Testis (tissue), 2 donors: ENCODE measurements at regions not wholly inside any gene's neighbourhood (a gene's known extent, or its start where the extent isn't known, plus 50 kb on each side); places are given as distances from the start of the nearest gene placed in this dataset.

Experiments
- DNase-seq: peaks from one replicate; pipeline ENCODE4 v3.0.0-alpha.2; 2019
- H3K27ac ChIP-seq, 2 donors: fragments of 200-600 bp; sonication (generic); one replicate each; pipeline ENCODE4 v1.5.1; 2019
- H3K27me3 ChIP-seq: fragments of 200-600 bp; sonication (generic); one replicate; pipeline ENCODE4 v1.5.1; 2019
- H3K36me3 ChIP-seq: fragments of 200-600 bp; sonication (generic); one replicate; pipeline ENCODE4 v1.5.1; 2017; ENCODE audit warnings: low read depth; ENCODE audit errors: missing control alignments
- H3K4me1 ChIP-seq: fragments of 200-600 bp; sonication (generic); one replicate; pipeline ENCODE4 v1.5.1; 2019
- H3K4me3 ChIP-seq, 2 donors: fragments of 200-600 bp; sonication (generic); one replicate each; pipeline ENCODE4 v1.5.1; 2017 to 2019
- H3K9me3 ChIP-seq: fragments of 200-600 bp; sonication (generic); one replicate; pipeline ENCODE4 v1.5.1; 2017
- CTCF ChIP-seq, 3 experiments: fragments of 450-650 bp in 2 of 3; fragments of 200-600 bp in 1 of 3; sonication (generic) in 1 of 3; IDR thresholded peaks; one replicate each; pipeline ENCODE4 v1.5.1; 2016 to 2019; ENCODE audit warnings: antibody characterized with exemption in 3 of 3, mild to moderate bottlenecking in 2 of 3, moderate library complexity in 1 of 3
- POLR2A ChIP-seq: fragments of 450-650 bp; IDR thresholded peaks from one replicate; pipeline ENCODE4 v1.6.1; 2017; ENCODE audit warnings: antibody characterized with exemption, mild to moderate bottlenecking, moderate library complexity
- WGBS, 2 donors: methylation state at CpG; one replicate each; pipeline ENCODE4 v1.1.5; 2018; 5-methylcytosine and 5-hydroxymethylcytosine counted together
- intact Hi-C: fragments of 100-400 bp; cut with DNase I; formaldehyde crosslinking; loops from one replicate; pipeline ENCODE4 v1.15.1; 2023; ENCODE audit warnings: low total_unique reads

- Histone ChIP-seq H3K36me3 (no peaks in the 10 kb centered on the region), H3K9me3 (no peaks in the 10 kb centered on the region)
- DNase-seq: no peak
Observed at GRCh38 chr2:41101281-41101680, 649.4 kb upstream of the SLC8A1 start.

GRCh38 chr2:41109744-41110143, 657.9 kb upstream of the SLC8A1 start:
- DNase-seq: no peak
- H3K27me3 ChIP-seq: no peaks in the 10 kb centered on the region
- H3K4me3 ChIP-seq: no peak overlapping the region
- H3K27ac ChIP-seq: no peak overlapping the region
- 71 to 74% methylated on average over 4 of the region's 4 CpGs for WGBS, 2 donors
- H3K4me1 ChIP-seq: no peaks in the 10 kb centered on the region
- no peak for TF ChIP-seq POLR2A
- TF ChIP-seq CTCF (IDR thresholded peaks at IDR 0.05): no peak
- H3K36me3 ChIP-seq: no peaks in the 10 kb centered on the region
- no peaks in the 10 kb centered on the region for H3K9me3 ChIP-seq
- intact Hi-C loops: no loop called here

More at GRCh38 chr2:41101281-41101680, 649.4 kb upstream of the SLC8A1 start:
- Histone ChIP-seq H3K27ac (no peak overlapping the region), H3K4me3 (no peak overlapping the region), H3K4me1 (no peaks in the 10 kb centered on the region), H3K27me3 (no peaks in the 10 kb centered on the region)
- TF ChIP-seq CTCF (IDR thresholded peaks at IDR 0.05): no peak
- no peak for TF ChIP-seq POLR2A
- intact Hi-C loops: no loop called here
- WGBS, 2 donors: 50 to 100% methylated on average over 1 of the region's 1 CpG

- H3K4me3 ChIP-seq: no peak overlapping the region
- no peak overlapping the region for H3K27ac ChIP-seq
- H3K4me1 ChIP-seq: no peaks in the 10 kb centered on the region
- H3K27me3 ChIP-seq: no peaks in the 10 kb centered on the region
- WGBS, 2 donors: 80 to 84% methylated on average over 5 of the region's 5 CpGs
- TF ChIP-seq CTCF (IDR thresholded peaks at IDR 0.05) (no peak), POLR2A (no peak)
- H3K9me3 ChIP-seq: no peaks in the 10 kb centered on the region
- intact Hi-C loops: no loop called here
- H3K36me3 ChIP-seq: no peaks in the 10 kb centered on the region
- DNase-seq: no peak
Observed at GRCh38 chr2:41111836-41112627, 660.1 kb upstream of the SLC8A1 start.

GRCh38 chr2:41116106-41116797, 664.4 kb upstream of the SLC8A1 start:
- Histone ChIP-seq H3K4me1 (no peaks in the 10 kb centered on the region), H3K9me3 (no peaks in the 10 kb centered on the region), H3K36me3 (no peaks in the 10 kb centered on the region), H3K27ac (no peak overlapping the region), H3K4me3 (no peak overlapping the region), H3K27me3 (no peaks in the 10 kb centered on the region)
- TF ChIP-seq POLR2A (no peak), CTCF (IDR thresholded peaks at IDR 0.05) (no peak)
- intact Hi-C loops: no loop called here
- DNase-seq: no peak
- WGBS, 2 donors: 92 to 94% methylated on average over 8 of the region's 8 CpGs
